GM13976 (cell line): ENCODE measurements at regions not wholly inside any gene's neighbourhood (a gene's known extent, or its start where the extent isn't known, plus 50 kb on each side); places are given as distances from the start of the nearest gene placed in this dataset.

Experiments
- DNase-seq: peaks from one replicate; pipeline ENCODE4 v3.0.0; 2012; ENCODE audit warnings: low spot score
- CTCF ChIP-seq: IDR thresholded peaks from 2 replicates; pipeline ENCODE4 v1.5.1; 2012; ENCODE audit warnings: borderline replicate concordance, mild to moderate bottlenecking; ENCODE audit not compliant: insufficient read depth; ENCODE audit errors: extremely low read depth, missing control alignments, control extremely low read depth
- in situ Hi-C: fragments of 300-500 bp; cut with MboI; formaldehyde crosslinking; loops from one replicate; pipeline ENCODE4 v1.12.0; 2022; ENCODE audit warnings: low sequenced_read_pairs, mixed read lengths, inconsistent platforms; ENCODE audit not compliant: unreplicated experiment

- in situ Hi-C loops, result no loop called here
- TF ChIP-seq CTCF, result no peak
- DNase-seq, result no peak
Observed at GRCh38 chr2:8046849-8047248, 635.0 kb upstream of the ID2 start.

GRCh38 chr2:8049176-8049575, 632.7 kb upstream of the ID2 start:
- in situ Hi-C loops, result no loop called here
- DNase-seq, result no peak
- TF ChIP-seq CTCF, result no peak

DNA sequence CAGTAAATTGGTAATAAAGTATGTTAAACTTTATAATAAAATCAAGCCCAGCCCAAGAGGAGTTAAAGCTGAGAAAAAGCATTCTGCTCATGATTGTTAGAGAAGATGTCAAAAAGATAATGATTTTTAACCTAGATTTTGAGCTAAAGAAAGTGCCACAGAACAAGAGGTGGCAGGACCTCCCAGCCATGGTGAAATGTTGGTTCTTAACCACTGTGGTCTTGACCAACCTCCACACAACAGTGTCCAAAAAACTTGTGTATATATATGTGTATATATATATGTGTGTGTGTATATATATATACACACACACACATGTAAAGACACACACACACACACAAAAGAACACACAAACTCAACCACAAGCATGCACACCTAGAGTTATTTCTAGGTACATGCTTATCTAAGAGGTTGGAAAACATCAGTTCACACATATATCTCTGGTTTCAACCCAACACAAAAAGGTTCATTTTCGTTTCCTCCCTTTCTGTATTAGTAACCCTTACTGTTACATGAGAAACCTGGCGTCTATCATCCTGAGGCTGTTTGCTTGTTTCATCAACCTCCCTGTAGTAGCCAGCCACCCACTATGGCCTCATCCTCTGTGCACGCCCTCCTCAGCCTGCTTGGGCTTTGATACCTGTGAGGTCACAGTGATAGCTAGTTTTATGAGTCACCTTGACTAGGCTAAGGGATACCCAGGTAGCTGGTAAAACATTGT, 631.8 kb upstream of the ID2 start:
- peak; percentile 71 for DNase-seq
- in situ Hi-C loops, result no loop called here
- no peak for TF ChIP-seq CTCF

GRCh38 chr2:8053216-8053615, 628.6 kb upstream of the ID2 start:
- no peak for TF ChIP-seq CTCF
- DNase-seq, result no peak
- in situ Hi-C loops, result no loop called here

- no peak for DNase-seq
- in situ Hi-C loops, result no loop called here
- no peak for TF ChIP-seq CTCF
Observed at GRCh38 chr2:8054070-8054469, 627.8 kb upstream of the ID2 start.

DNA sequence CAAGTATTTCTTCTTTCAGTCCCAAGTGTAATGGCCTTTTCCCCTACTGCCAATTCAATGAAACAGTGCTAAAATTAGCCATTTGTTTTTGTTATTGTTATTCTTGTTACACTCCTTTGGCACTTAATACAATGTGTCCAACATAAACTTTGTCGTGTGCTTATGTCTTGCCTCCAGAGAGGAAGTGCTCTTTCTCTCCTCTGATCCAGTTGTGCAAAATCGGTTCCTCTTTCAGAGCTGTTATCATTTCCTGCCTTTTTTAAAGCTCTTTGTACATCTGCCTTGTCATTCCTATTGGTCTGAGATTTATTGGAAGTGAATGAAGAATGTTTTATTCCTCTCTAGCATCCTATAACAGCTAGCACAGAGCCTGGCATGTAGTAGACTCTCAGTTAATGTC, 623.2 kb upstream of the ID2 start:
- in situ Hi-C loops, result no loop called here
- TF ChIP-seq CTCF, result no peak
- DNase-seq, result no peak

GRCh38 chr2:8059255-8059654, 622.6 kb upstream of the ID2 start:
- no peak for TF ChIP-seq CTCF
- no peak for DNase-seq
- in situ Hi-C loops, result no loop called here
